T-helper 17 cell (primary cell): ENCODE measurements at regions not wholly inside any gene's neighbourhood (a gene's known extent, or its start where the extent isn't known, plus 50 kb on each side); places are given as distances from the start of the nearest gene placed in this dataset.

Source experiments
- ATAC-seq: fragments of 150-1000 bp; cut with Tn5 transposase; 2 replicates; pipeline ENCODE4 v1.10.0; 2021; ENCODE audit warnings: mild to moderate bottlenecking, moderate library complexity
- DNase-seq, 3 donors: peaks; one replicate each; pipeline versions ENCODE4 v3.0.0 to v3.0.0-alpha.2; 2020 to 2021
- H3K9me3 ChIP-seq: one replicate; pipeline ENCODE4 v1.7.0; 2013; ENCODE audit warnings: low read length, mild to moderate bottlenecking; ENCODE audit not compliant: control insufficient read depth, poor library complexity, severe bottlenecking
- H3K27ac Mint-ChIP-seq: one replicate; pipeline ENCODE4 v1.8.0; 2022; ENCODE audit warnings: mild to moderate bottlenecking, moderate library complexity, mixed read lengths
- H3K27me3 Mint-ChIP-seq: one replicate; pipeline ENCODE4 v1.8.0; 2022; ENCODE audit warnings: mixed read lengths
- H3K36me3 Mint-ChIP-seq: one replicate; pipeline ENCODE4 v1.8.0; 2022; ENCODE audit warnings: low read depth, mixed read lengths
- H3K4me1 Mint-ChIP-seq: one replicate; pipeline ENCODE4 v1.8.0; 2022; ENCODE audit warnings: mild to moderate bottlenecking, mixed read lengths
- H3K4me3 Mint-ChIP-seq: one replicate; pipeline ENCODE4 v1.8.0; 2022; ENCODE audit warnings: mild to moderate bottlenecking, moderate library complexity, mixed read lengths

DNA sequence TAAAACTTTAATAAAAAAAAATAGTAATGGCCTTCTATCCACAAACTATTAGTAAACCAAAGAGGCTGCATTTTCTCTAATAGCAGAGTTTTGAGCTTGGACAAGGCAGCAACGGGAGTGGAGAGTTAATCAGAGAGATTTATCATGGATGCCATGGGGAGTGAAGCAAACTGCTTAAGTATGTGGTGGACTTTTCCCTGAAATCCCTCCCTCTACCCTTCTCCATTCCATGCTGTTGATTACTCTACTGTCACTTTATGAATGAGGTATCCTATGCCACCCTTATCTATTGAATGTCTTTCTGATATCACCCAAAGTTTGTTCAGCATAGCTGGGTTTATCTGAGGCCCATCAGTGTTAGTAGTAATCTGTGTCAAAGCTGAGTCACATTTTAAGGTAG is 335.6 kb upstream of the TRAM1L1 start:
- Mint-ChIP-seq H3K4me3 (no peak overlapping the region), H3K36me3 (no peaks in the 10 kb centered on the region), H3K27ac (no peak overlapping the region), H3K4me1 (no peaks in the 10 kb centered on the region), H3K27me3 (no peaks in the 10 kb centered on the region)
- no peaks in the 10 kb centered on the region for H3K9me3 ChIP-seq
- DNase-seq (no peak), ATAC-seq (no peak)

DNA sequence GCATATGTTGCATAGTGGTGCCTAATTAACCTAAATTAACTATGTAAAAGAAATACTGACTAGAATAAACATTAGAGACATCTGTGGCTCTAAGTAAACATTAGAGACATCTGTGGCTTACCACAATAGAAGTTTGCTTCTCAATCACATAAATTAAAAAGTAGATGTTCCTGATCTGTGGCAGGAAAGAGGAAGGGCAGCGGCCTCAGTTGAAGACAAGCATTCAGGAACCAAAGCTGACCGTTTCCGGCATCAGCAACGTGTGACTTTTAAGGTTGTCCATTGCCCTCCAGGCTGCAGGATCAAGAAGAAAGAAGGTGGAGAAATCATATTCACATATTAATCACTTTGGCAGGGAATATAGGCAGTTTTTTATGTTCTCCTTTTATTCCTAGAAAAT is 336.3 kb upstream of the TRAM1L1 start:
- ATAC-seq (no peak), DNase-seq (no peak)
- no peaks in the 10 kb centered on the region for H3K27me3 Mint-ChIP-seq
- H3K27ac Mint-ChIP-seq = no peak overlapping the region
- H3K4me1 Mint-ChIP-seq = no peaks in the 10 kb centered on the region
- no peaks in the 10 kb centered on the region for H3K9me3 ChIP-seq
- no peaks in the 10 kb centered on the region for H3K36me3 Mint-ChIP-seq
- no peak overlapping the region for H3K4me3 Mint-ChIP-seq

DNA sequence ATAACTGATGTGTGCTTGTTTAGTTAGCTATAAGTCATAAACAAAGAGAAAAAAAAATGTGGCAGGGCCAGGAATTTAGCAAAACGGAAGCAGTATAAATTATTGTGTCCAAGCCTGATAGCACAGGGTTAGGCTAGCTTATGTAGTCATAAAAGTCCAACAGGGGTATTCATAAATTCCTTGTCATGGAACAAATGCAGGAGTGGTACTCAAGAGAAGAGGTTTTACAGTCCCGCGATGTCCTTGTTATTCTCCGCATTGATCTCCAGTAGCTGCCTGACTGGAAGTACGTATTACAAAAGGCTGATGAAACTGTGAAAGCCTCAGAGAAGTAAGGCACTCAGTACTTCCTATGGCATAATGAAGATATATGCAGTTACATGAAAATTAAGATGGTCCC is 336.9 kb upstream of the TRAM1L1 start:
- H3K27me3 Mint-ChIP-seq = no peaks in the 10 kb centered on the region
- no peaks in the 10 kb centered on the region for H3K4me1 Mint-ChIP-seq
- H3K27ac Mint-ChIP-seq = no peak overlapping the region

DNA sequence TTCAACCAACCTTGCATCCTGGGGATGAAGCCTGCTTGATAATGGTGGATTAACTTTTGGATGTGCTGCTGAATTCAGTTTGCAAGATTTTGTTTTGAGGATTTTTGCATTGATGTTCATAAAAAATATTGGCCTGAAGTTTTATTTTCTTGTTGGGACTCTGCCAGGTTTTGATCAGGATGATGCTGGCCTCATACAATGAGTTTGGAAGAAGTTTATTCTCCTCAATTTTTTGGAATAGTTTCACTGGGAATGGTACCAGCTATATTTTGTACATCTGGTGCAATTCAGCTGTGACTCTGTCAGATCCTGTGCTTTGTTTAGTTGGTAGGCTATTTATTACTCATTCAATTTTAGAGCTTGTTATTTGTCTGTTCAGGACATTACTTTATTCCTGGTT is 340.3 kb upstream of the TRAM1L1 start:
- H3K27ac Mint-ChIP-seq = no peak overlapping the region
- no peak overlapping the region for H3K4me3 Mint-ChIP-seq
- H3K9me3 ChIP-seq = no peaks in the 10 kb centered on the region
- ATAC-seq (no peak), DNase-seq (no peak)
- H3K27me3 Mint-ChIP-seq = no peaks in the 10 kb centered on the region
- H3K36me3 Mint-ChIP-seq = no peaks in the 10 kb centered on the region
- no peaks in the 10 kb centered on the region for H3K4me1 Mint-ChIP-seq

More for the DNA sequence above, 336.9 kb upstream of the TRAM1L1 start:
- Mint-ChIP-seq H3K36me3 (no peaks in the 10 kb centered on the region), H3K4me3 (no peak overlapping the region)
- DNase-seq (no peak), ATAC-seq (no peak)
- no peaks in the 10 kb centered on the region for H3K9me3 ChIP-seq

DNA sequence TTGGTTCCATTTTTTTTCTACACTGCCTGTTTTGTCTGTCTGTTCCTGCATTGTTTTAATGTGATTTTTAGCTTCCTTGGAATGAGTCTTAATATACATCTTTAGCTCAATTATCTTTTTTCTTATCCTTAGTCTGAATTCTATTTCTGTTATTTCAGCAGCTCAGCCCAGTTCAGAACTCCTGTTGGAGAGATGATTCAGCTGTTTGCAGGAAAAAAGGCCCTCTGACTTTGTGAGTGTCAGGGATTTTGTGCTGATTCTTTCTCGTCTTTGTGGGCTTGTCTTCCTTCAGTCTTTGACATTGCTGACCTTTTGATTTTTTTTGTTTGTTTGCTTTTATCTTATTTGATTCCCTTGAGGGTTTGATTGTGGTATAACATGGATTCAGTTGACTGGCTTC is 343.2 kb upstream of the TRAM1L1 start:
- Mint-ChIP-seq H3K36me3 (no peaks in the 10 kb centered on the region), H3K27ac (no peak overlapping the region), H3K4me3 (no peak overlapping the region), H3K27me3 (no peaks in the 10 kb centered on the region), H3K4me1 (no peaks in the 10 kb centered on the region)
- no peak for ATAC-seq
- peaks cover 2% of the 10 kb centered on the region for H3K9me3 ChIP-seq
- no peak for DNase-seq

DNA sequence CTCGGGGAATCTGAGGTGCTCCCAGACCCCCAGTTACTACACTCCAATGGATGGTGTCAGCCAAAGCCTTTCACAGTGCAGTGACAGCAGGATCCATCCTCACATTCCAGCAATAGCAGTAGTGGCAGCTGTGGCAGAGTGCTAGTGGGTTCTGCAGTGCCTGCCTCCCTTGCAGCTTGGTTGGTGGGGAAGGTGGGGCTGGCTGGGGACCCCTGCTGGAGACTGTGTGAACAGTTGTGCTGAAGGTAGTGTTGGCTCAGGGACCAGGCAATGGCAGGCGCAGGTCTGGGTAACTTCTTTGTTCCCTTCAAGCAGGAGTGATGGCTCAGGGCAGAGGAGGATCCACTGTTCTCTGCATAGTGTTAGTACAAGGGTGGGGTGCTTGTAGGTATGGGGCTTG is 343.7 kb upstream of the TRAM1L1 start:
- no peak overlapping the region for H3K4me3 Mint-ChIP-seq
- no peak overlapping the region for H3K27ac Mint-ChIP-seq
- H3K27me3 Mint-ChIP-seq = no peaks in the 10 kb centered on the region
- H3K36me3 Mint-ChIP-seq = no peaks in the 10 kb centered on the region
- no peak for ATAC-seq
- H3K4me1 Mint-ChIP-seq = no peaks in the 10 kb centered on the region
- H3K9me3 ChIP-seq = peaks cover 2% of the 10 kb centered on the region
- DNase-seq = no peak

DNA sequence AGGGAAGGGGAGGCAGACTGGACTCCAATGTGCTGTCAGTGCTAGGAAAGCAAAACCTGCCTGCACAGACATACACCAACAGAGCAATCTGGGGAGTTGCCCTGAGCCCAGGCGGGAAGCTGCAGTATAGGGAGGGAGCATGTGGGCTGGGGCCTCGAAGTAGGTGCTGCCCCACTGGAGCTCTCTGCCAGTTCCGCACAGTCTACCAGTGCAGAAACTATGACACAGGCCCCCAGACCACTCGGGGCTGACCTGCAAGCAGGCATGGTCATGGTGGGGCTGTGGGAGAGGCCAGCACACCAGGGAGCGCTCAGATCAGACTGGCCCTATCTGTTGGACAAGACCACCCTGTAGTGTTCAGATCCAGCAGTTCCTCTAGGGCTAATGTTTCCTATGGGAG is 344.1 kb upstream of the TRAM1L1 start:
- DNase-seq (no peak), ATAC-seq (no peak)
- Mint-ChIP-seq H3K4me1 (no peaks in the 10 kb centered on the region), H3K4me3 (no peak overlapping the region), H3K36me3 (no peaks in the 10 kb centered on the region), H3K27ac (no peak overlapping the region), H3K27me3 (no peaks in the 10 kb centered on the region)
- H3K9me3 ChIP-seq = peaks cover 2% of the 10 kb centered on the region

DNA sequence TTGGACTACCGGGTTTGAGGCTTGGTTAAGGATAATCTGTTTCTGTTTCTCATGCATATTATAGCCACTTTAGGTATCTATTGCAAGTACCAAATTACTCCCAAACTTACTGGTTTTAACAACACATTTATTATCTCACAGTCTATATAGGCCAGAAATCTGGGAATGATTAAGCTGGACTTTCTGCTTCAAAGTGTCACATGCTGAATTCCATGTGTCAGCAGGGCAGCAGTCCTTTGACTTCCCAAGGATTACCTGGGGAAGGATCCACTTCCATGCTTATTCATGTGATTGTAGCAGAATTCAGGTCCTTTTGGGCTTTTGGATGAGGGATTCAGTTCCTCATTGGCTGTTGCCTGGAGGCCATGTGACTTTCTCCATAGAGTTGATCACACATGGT is 349.0 kb upstream of the TRAM1L1 start:
- Mint-ChIP-seq H3K27me3 (no peaks in the 10 kb centered on the region), H3K36me3 (no peaks in the 10 kb centered on the region), H3K4me1 (no peaks in the 10 kb centered on the region), H3K27ac (no peak overlapping the region), H3K4me3 (no peak overlapping the region)
- peaks cover 2% of the 10 kb centered on the region for H3K9me3 ChIP-seq
- no peak for DNase-seq
- ATAC-seq = no peak

DNA sequence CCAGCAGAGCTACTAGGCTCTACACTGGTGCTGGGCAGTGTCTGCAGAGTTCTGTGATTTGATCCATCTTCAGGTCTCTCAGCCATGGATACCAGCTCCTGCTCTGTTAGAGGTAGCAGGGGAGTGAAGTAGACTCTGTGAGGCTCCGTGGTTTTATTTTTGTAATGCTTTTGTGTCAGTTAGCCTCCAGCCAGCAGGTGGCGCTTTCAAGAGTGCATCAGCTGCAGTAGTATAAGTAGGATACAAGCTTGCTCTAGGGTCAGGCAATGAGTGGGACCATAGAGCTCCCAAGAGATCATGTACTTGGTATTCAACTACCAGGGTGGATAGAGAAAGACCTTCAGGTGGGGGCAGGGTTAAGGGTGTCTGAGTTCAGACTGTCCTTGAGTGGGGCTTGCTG is 362.5 kb upstream of the TRAM1L1 start:
- no peak overlapping the region for H3K4me3 Mint-ChIP-seq
- DNase-seq (no peak), ATAC-seq (no peak)
- H3K36me3 Mint-ChIP-seq = no peaks in the 10 kb centered on the region
- H3K4me1 Mint-ChIP-seq = no peaks in the 10 kb centered on the region
- H3K9me3 ChIP-seq = peaks cover 2% of the 10 kb centered on the region
- H3K27me3 Mint-ChIP-seq = no peaks in the 10 kb centered on the region
- no peak overlapping the region for H3K27ac Mint-ChIP-seq

DNA sequence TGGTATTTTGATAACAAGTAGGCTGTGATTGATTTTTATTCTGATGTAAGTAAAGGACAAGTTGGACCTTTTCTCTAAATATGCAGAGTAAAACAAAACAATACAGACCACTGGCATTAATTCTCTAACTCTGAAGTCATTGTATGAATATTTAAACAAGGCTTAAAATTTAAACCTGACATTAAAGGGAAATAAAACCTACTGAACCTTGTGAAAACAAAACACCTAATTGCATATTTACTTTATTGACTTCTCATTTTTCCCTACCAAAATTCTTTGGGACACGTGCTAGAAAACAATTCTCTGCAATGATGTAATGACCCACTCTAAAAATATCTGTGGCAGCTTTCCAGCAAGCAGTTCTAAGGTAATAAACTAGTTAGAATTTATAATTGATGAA is 369.7 kb upstream of the TRAM1L1 start:
- no peaks in the 10 kb centered on the region for H3K27me3 Mint-ChIP-seq
- H3K4me1 Mint-ChIP-seq = no peaks in the 10 kb centered on the region
- H3K27ac Mint-ChIP-seq = no peak overlapping the region
- H3K36me3 Mint-ChIP-seq = no peaks in the 10 kb centered on the region
- H3K9me3 ChIP-seq = no peaks in the 10 kb centered on the region
- ATAC-seq = no peak
- DNase-seq = no peak
- H3K4me3 Mint-ChIP-seq = no peak overlapping the region

DNA sequence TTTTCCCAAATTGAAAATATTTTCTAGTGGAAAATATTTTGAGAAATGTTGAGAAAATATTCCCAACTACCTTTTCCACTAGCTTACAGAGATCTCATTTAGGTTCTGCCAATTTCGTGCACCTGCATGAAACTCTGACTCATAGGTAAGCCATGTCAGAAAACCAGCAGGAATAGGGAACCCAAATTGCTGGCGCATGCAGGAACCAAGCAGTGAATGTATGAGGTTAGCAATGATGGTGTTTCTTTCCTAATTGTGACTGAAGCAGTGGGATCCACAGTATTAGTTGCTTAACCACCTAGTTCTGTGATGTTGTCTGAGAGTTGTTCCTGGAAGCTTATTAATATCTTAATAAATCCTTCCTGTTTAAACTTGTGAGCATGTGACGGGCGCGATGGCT is 381.0 kb upstream of the TRAM1L1 start:
- Mint-ChIP-seq H3K4me3 (no peak overlapping the region), H3K4me1 (no peaks in the 10 kb centered on the region), H3K36me3 (no peaks in the 10 kb centered on the region), H3K27ac (no peak overlapping the region), H3K27me3 (no peaks in the 10 kb centered on the region)
- no peak for ATAC-seq
- DNase-seq = no peak
- no peaks in the 10 kb centered on the region for H3K9me3 ChIP-seq

DNA sequence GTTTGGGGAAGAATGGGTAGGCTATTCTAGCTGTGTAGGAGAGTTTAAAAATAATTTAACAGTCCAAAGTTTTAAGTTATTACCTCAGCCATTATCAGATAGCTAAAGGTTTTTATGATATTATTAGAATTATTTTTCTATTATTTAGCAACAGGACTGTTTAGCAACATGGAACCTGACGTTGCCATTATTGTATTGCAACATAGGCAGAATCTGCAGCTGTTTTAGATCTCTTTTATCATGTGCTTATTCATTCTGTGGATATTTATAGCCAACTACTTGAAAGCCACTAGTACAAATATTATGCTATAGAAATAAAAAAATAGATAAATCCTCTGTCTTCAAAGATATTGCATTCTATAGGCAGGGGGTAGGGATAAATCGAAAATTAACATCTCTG is 382.0 kb upstream of the TRAM1L1 start:
- no peaks in the 10 kb centered on the region for H3K4me1 Mint-ChIP-seq
- H3K27ac Mint-ChIP-seq = no peak overlapping the region
- DNase-seq (no peak), ATAC-seq (no peak)
- H3K36me3 Mint-ChIP-seq = no peaks in the 10 kb centered on the region
- no peak overlapping the region for H3K4me3 Mint-ChIP-seq
- H3K27me3 Mint-ChIP-seq = no peaks in the 10 kb centered on the region
- no peaks in the 10 kb centered on the region for H3K9me3 ChIP-seq

DNA sequence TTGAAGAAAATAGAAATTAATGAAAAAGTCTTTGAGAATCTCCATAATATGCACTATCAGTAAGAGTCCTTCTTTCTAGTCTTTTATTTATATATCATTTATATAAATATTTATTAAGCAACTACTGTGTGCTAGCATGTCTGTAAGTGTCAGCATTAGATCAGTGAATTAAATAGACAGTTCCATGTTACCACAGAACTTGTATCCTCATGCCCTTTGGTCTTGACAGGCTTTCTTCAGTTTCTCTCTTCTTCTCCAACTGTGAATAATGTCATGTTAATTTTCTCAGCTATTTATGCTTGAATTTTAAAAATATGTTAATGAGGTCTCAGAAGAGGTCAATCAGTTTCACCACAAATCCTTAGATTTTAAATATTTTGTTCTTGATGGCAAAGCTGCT is 389.6 kb upstream of the TRAM1L1 start:
- H3K4me3 Mint-ChIP-seq = no peak overlapping the region
- H3K27ac Mint-ChIP-seq = no peak overlapping the region
- DNase-seq (no peak), ATAC-seq (no peak)
- H3K9me3 ChIP-seq = no peaks in the 10 kb centered on the region
- no peaks in the 10 kb centered on the region for H3K36me3 Mint-ChIP-seq
- peaks cover 2% of the 10 kb centered on the region for H3K4me1 Mint-ChIP-seq
- H3K27me3 Mint-ChIP-seq = no peaks in the 10 kb centered on the region

DNA sequence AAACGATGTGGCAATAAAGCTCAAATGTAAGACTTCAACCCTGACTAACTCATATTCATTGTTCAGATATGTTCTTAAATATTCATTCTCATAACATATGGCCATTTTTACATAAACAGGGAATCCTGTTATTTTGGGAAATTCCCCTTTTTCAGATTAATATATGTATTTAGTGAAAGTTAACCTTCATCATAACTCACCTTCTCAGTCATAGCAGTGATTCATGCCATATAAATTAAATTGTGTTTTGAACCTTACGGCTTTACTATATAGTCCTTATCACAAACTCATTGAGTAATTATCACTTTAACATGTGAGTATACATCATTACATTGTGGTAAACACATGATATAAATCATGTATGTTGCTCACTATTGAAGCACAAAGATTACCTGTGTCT is 392.5 kb upstream of the TRAM1L1 start:
- Mint-ChIP-seq H3K27ac (no peak overlapping the region), H3K4me1 (peaks cover 2% of the 10 kb centered on the region), H3K4me3 (no peak overlapping the region), H3K36me3 (no peaks in the 10 kb centered on the region), H3K27me3 (no peaks in the 10 kb centered on the region)
- no peaks in the 10 kb centered on the region for H3K9me3 ChIP-seq
- DNase-seq (no peak), ATAC-seq (no peak)

DNA sequence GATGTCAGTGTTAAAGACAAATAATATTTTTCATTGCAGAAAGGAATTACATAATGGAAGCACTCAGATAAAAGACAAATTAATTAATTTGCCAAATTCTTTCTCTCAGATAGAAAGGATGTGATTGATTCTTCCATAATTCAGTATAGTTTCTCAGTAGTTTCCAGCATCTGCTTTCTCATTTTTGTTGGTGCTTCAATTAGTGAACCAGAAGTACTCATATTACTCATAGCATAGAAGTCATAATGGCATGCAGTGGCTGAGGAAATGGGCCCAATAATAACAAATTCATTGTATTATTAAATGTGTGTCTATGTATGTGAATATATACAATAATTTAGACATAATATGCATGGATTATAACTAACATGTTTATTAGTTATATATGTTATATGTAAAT is 393.3 kb upstream of the TRAM1L1 start:
- DNase-seq (no peak), ATAC-seq (no peak)
- H3K9me3 ChIP-seq = no peaks in the 10 kb centered on the region
- Mint-ChIP-seq H3K4me1 (peaks cover 2% of the 10 kb centered on the region), H3K4me3 (no peak overlapping the region), H3K36me3 (no peaks in the 10 kb centered on the region), H3K27ac (no peak overlapping the region), H3K27me3 (no peaks in the 10 kb centered on the region)
